ENCODE measurements at regions not wholly inside any gene's neighbourhood (a gene's known extent, or its start where the extent isn't known, plus 50 kb on each side); places are given as distances from the start of the nearest gene placed in this dataset.

DNA sequence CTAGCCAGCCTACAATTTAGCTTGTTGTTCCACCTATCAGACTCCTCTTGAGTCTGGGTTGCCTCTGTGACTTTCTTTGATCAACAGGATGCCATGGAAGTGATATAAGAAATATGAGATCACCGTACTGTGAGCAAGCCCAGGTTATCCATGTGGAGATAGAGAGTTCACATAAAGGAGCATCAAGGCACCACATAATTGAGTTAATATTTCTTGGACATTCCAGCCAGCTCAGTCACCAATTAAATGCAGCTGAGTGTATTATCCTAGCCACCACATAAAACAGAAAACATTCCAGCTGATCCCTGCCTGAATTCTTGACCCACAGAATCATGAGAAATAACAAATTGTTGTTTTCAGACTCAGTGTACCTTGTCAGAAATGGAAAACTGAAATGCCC is 253.6 kb downstream of the PPP1R2C start:
- no peak overlapping the region for H3K27ac ChIP-seq (ENCODE audit: extremely low read depth, low read depth, low read length)
- no peak for ATAC-seq
- H3K9ac ChIP-seq (ENCODE audit: insufficient read depth in 1 of 2, low read depth in 2 of 2, low read length in 2 of 2): no peak overlapping the region
- intact Hi-C loops (cut with micrococcal nuclease): no loop called here
- FAIRE-seq: no peak
- H2AFZ ChIP-seq (ENCODE audit: low read depth, low read length): no peak overlapping the region
- no peak overlapping the region for H3K4me3 ChIP-seq
- H3K9me3 ChIP-seq (replicated peaks; ENCODE audit: control insufficient read depth, insufficient read depth, low read depth, low read length): no peaks in the 10 kb centered on the region
- BruUV-seq (replicated peaks): no TSS peak
- no peak overlapping the region for H3K4me2 ChIP-seq (ENCODE audit: insufficient read depth, low read length)
- ChIA-PET POLR2A (no interaction called here), CTCF (ENCODE audit: low intra/inter-chr PET ratio) (no interaction called here)
- no peaks in the 10 kb centered on the region for H4K20me1 ChIP-seq (replicated peaks; ENCODE audit: control insufficient read depth, insufficient read depth, low read length)
- H3K27me3 ChIP-seq (ENCODE audit: control insufficient read depth in 2 of 2, insufficient read depth in 2 of 2, low read length in 2 of 2): no peaks in the 10 kb centered on the region
- no peaks in the 10 kb centered on the region for H3K4me1 ChIP-seq (replicated peaks in 1 of 2; ENCODE audit: control insufficient read depth in 2 of 2, insufficient read depth in 2 of 2, low read length in 2 of 2)
- in situ Hi-C loops (cut with MboI): no loop called here
- H3K79me2 ChIP-seq (ENCODE audit: control insufficient read depth, insufficient read depth, low read length): no peaks in the 10 kb centered on the region
- TF ChIP-seq SMARCA5 (IDR thresholded peaks at IDR 0.05): no peak
- no peak for TF ChIP-seq FOXM1 (IDR thresholded peaks at IDR 0.05; ENCODE audit: low read depth)
- no peak for TF ChIP-seq FOXM1 (CRISPR knock-in tag; IDR thresholded peaks at IDR 0.05; ENCODE audit: low read depth)
- no peak for TF ChIP-seq PKNOX1 (IDR thresholded peaks at IDR 0.05)
- TF ChIP-seq ZNF384 (IDR thresholded peaks at IDR 0.05; ENCODE audit: low read depth, low read length): no peak
- no peak for TF ChIP-seq RAD21 (CRISPR knock-in tag; conservative IDR thresholded peaks at IDR 0.05 in 1 of 2, IDR thresholded peaks at IDR 0.05 in 1 of 2)
- no peak for TF ChIP-seq ZNF668 (CRISPR knock-in tag; IDR thresholded peaks at IDR 0.05)
- TF ChIP-seq HEY1 (CRISPR knock-in tag; IDR thresholded peaks at IDR 0.05; ENCODE audit: borderline replicate concordance): no peak
- TF ChIP-seq ZNF253 (CRISPR knock-in tag; conservative IDR thresholded peaks at IDR 0.05): no peak
- no peak for TF ChIP-seq NCOA2 (IDR thresholded peaks at IDR 0.05; ENCODE audit: partially characterized antibody in 2 of 2)
- no peak for TF ChIP-seq SRF (CRISPR knock-in tag; IDR thresholded peaks at IDR 0.05)
- TF ChIP-seq KLF16 (IDR thresholded peaks at IDR 0.05): no peak
- TF ChIP-seq BRCA1 (IDR thresholded peaks at IDR 0.05): no peak
- no peak for TF ChIP-seq BRCA1 (CRISPR knock-in tag; IDR thresholded peaks at IDR 0.05)
- no peak for TF ChIP-seq BCL6 (CRISPR knock-in tag; IDR thresholded peaks at IDR 0.05)
- no peak for TF ChIP-seq OTX1 (CRISPR knock-in tag; IDR thresholded peaks at IDR 0.05)
- no peak for TF ChIP-seq ZNF655 (CRISPR knock-in tag; IDR thresholded peaks at IDR 0.05)
- no peak for TF ChIP-seq ZKSCAN3 (CRISPR knock-in tag; IDR thresholded peaks at IDR 0.05)
- DNase-seq (ENCODE audit: extremely low read depth in 1 of 4, low spot score in 3 of 4): no peak
- no peaks in the 10 kb centered on the region for H3K36me3 ChIP-seq (ENCODE audit: control insufficient read depth, insufficient read depth, low read length)
- WGBS (ENCODE audit: insufficient coverage, low coverage, missing lambda C conversion rate): 0% methylated on average over 1 of the region's 1 CpG
- no peaks in the 10 kb centered on the region for H3K9me1 ChIP-seq (ENCODE audit: control insufficient read depth, insufficient read depth, low read length)
